NCI-H774 (cell line): ENCODE measurements at regions not wholly inside any gene's neighbourhood (a gene's known extent, or its start where the extent isn't known, plus 50 kb on each side); places are given as distances from the start of the nearest gene placed in this dataset.

Experiments
- DNase-seq: peaks from one replicate; lab custom pipeline; 2025; lab: John Stamatoyannopoulos, UW

- no peak for DNase-seq
These were observed 52.8 kb upstream of the VWDE start for GRCh38 chr7:12456506-12456905.

- no peak for DNase-seq
These were observed 55.0 kb upstream of the VWDE start for GRCh38 chr7:12458520-12459131.

- no peak for DNase-seq
These were observed 64.2 kb upstream of the VWDE start for GRCh38 chr7:12467837-12468236.

GRCh38 chr7:12469568-12469967, 65.9 kb upstream of the VWDE start:
- DNase-seq, result no peak

GRCh38 chr7:12470930-12471329, 67.3 kb upstream of the VWDE start:
- DNase-seq, result no peak

GRCh38 chr7:12474035-12474434, 70.4 kb upstream of the VWDE start:
- DNase-seq, result no peak

GRCh38 chr7:12475362-12476063, 71.8 kb upstream of the VWDE start:
- no peak for DNase-seq

GRCh38 chr7:12477620-12478019, 74.0 kb upstream of the VWDE start:
- no peak for DNase-seq

GRCh38 chr7:12481722-12482121, 78.1 kb upstream of the VWDE start:
- DNase-seq, result no peak

- DNase-seq, result no peak
These were observed 82.2 kb upstream of the VWDE start for GRCh38 chr7:12485845-12486244.

- no peak for DNase-seq
These were observed 82.2 kb upstream of the SCIN start for GRCh38 chr7:12488341-12488740.

- DNase-seq, result peak; percentile 60
These were observed 80.3 kb upstream of the SCIN start for GRCh38 chr7:12490107-12490688.

GRCh38 chr7:12490940-12491339, 79.6 kb upstream of the SCIN start:
- DNase-seq, result no peak

GRCh38 chr7:12491526-12491925, 79.0 kb upstream of the SCIN start:
- DNase-seq, result no peak

- DNase-seq, result no peak
These were observed 77.1 kb upstream of the SCIN start for GRCh38 chr7:12493407-12493806.

- no peak for DNase-seq
These were observed 76.4 kb upstream of the SCIN start for GRCh38 chr7:12493863-12494686.

GRCh38 chr7:12494687-12495024, 75.9 kb upstream of the SCIN start:
- DNase-seq, result no peak

- DNase-seq, result peak; percentile 65
These were observed 73.4 kb upstream of the SCIN start for GRCh38 chr7:12496901-12497674.

- DNase-seq, result no peak
These were observed 66.4 kb upstream of the SCIN start for GRCh38 chr7:12504149-12504548.

GRCh38 chr7:12508005-12508404, 62.5 kb upstream of the SCIN start:
- DNase-seq, result no peak

- DNase-seq, result no peak
These were observed 62.0 kb upstream of the SCIN start for GRCh38 chr7:12508554-12508953.

GRCh38 chr7:12517451-12517850, 53.1 kb upstream of the SCIN start:
- DNase-seq, result no peak
